A549 (cell line): ENCODE measurements at regions not wholly inside any gene's neighbourhood (a gene's known extent, or its start where the extent isn't known, plus 50 kb on each side); places are given as distances from the start of the nearest gene placed in this dataset.

Experiments
- CTCF ChIP-seq: fragments of >200 bp; sonication (Bioruptor Twin); formaldehyde crosslinking; IDR thresholded peaks from 3 replicates; pipeline ENCODE4 v1.5.1; 2016
- HMGXB4 ChIP-seq: fragments of 250-450 bp; sonication (Bioruptor Pico); IDR thresholded peaks from 2 replicates; pipeline ENCODE4 v1.5.0; 2021; ENCODE audit warnings: mild to moderate bottlenecking, moderate library complexity, borderline replicate concordance
- MAZ ChIP-seq: fragments of 150-350 bp; IDR thresholded peaks from 2 replicates; pipeline ENCODE4 v1.6.1; 2014; ENCODE audit warnings: antibody characterized with exemption, low read depth, low read length, borderline replicate concordance
- NPAS2 ChIP-seq: fragments of 250-450 bp; sonication (Bioruptor Pico); IDR thresholded peaks from 2 replicates; pipeline ENCODE4 v1.8.0; 2022; ENCODE audit warnings: mild to moderate bottlenecking, moderate library complexity, borderline replicate concordance
- RAD21 ChIP-seq, 2 experiments: fragments of >200 bp in 1 of 2; sonication (Bioruptor Twin) in 1 of 2; formaldehyde crosslinking in 1 of 2; IDR thresholded peaks in 1 of 2; conservative IDR thresholded peaks in 1 of 2; 2 replicates in 1 of 2; 3 replicates in 1 of 2; pipeline ENCODE4 v1.6.1; 2012 to 2018; ENCODE audit warnings: inconsistent platforms in 1 of 2
- REST ChIP-seq: fragments of 200-600 bp; sonication (generic); IDR thresholded peaks from 2 replicates; pipeline ENCODE4 v1.6.1; 2016; ENCODE audit warnings: antibody characterized with exemption, mild to moderate bottlenecking, moderate library complexity
- RNF2 ChIP-seq: fragments of 200-600 bp; sonication (generic); IDR thresholded peaks from 2 replicates; pipeline ENCODE4 v1.6.1; 2016; ENCODE audit warnings: low read depth, mild to moderate bottlenecking, antibody characterized with exemption, moderate library complexity, borderline replicate concordance
- USF2 ChIP-seq: fragments of 450-650 bp; IDR thresholded peaks from 2 replicates; pipeline ENCODE4 v1.6.1; 2014; ENCODE audit warnings: antibody characterized with exemption

DNA sequence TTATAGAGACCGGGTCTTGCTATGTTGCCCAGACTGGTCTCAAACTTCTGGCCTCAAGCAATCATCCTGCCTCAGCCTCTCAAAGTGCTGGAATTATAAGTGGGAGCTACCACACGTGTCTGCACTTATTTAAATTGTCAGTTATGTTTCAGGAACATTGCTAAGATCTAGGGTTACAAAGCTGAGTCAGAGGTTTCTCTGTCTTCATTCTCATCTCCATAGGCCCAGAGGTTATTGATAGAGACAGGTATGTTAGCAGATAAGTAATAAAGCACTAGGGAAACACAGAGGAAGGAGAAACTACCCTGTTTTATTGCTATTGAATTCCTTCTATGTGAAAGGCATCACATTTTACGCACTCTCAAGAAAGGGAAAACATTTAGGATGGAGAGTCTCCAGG, 214.1 kb downstream of the REEP3 start:
- no peak for TF ChIP-seq RNF2
- TF ChIP-seq USF2, result no peak
- TF ChIP-seq RAD21 (conservative IDR thresholded peaks at IDR 0.05 in 1 of 2, IDR thresholded peaks at IDR 0.05 in 1 of 2), result no peak
- TF ChIP-seq CTCF, result no peak
- no peak for TF ChIP-seq NPAS2 (CRISPR knock-in tag)
- no peak for TF ChIP-seq HMGXB4
- no peak for TF ChIP-seq MAZ
- TF ChIP-seq REST, result no peak
